Activated CD8-positive, alpha-beta T cell treated with anti-CD3 and anti-CD28 coated beads, Interleukin-2, amount 10 ng/mL, durations not matched to agents 7 days and 5 days (primary cell): ENCODE measurements at regions not wholly inside any gene's neighbourhood (a gene's known extent, or its start where the extent isn't known, plus 50 kb on each side); places are given as distances from the start of the nearest gene placed in this dataset.

Source experiments
- ATAC-seq: fragments of 150-1000 bp; cut with Tn5 transposase; one replicate; pipeline ENCODE4 v1.10.0; 2021; ENCODE audit warnings: moderate library complexity
- CTCF ChIA-PET: fragments of 350-600 bp; sonication (Branson Sonifier 250); formaldehyde crosslinking; loops from one replicate; lab custom pipeline; 2021; ENCODE audit warnings: antibody characterized with exemption; lab: Charles Lee
- POLR2A ChIA-PET: fragments of 350-600 bp; sonication (Branson Sonifier 250); formaldehyde crosslinking; loops from one replicate; lab custom pipeline; 2021; ENCODE audit warnings: antibody characterized with exemption; lab: Charles Lee
- DNase-seq: peaks from one replicate; pipeline ENCODE4 v3.0.0-alpha.2; 2020
- H3K27ac Mint-ChIP-seq: one replicate; pipeline ENCODE4 v1.8.0; 2021; ENCODE audit warnings: mild to moderate bottlenecking, mixed read lengths
- H3K27me3 Mint-ChIP-seq: one replicate; pipeline ENCODE4 v1.8.0; 2021; ENCODE audit warnings: low read depth, mixed read lengths
- H3K36me3 Mint-ChIP-seq: one replicate; pipeline ENCODE4 v1.8.0; 2021; ENCODE audit warnings: low read depth, mixed read lengths
- H3K4me1 Mint-ChIP-seq: one replicate; pipeline ENCODE4 v1.8.0; 2021; ENCODE audit warnings: low read depth, mixed read lengths
- H3K4me3 Mint-ChIP-seq: one replicate; pipeline ENCODE4 v1.8.0; 2021; ENCODE audit warnings: mild to moderate bottlenecking, mixed read lengths
- H3K9me3 Mint-ChIP-seq: one replicate; pipeline ENCODE4 v1.8.0; 2022; ENCODE audit warnings: mixed read lengths; ENCODE audit not compliant: insufficient read depth

GRCh38 chr1:71166178-71167173 lies 85.6 kb upstream of the ZRANB2 start:
- no peak for ATAC-seq
- no peaks in the 10 kb centered on the region for H3K27me3 Mint-ChIP-seq
- H3K4me1 Mint-ChIP-seq, result no peaks in the 10 kb centered on the region
- H3K4me3 Mint-ChIP-seq, result no peak overlapping the region
- no peak overlapping the region for H3K27ac Mint-ChIP-seq
- CTCF ChIA-PET, result no interaction called here
- POLR2A ChIA-PET, result no interaction called here
- H3K9me3 Mint-ChIP-seq, result no peaks in the 10 kb centered on the region
- H3K36me3 Mint-ChIP-seq, result no peaks in the 10 kb centered on the region
- no peak for DNase-seq

- H3K4me1 Mint-ChIP-seq, result no peaks in the 10 kb centered on the region
- CTCF ChIA-PET, result no interaction called here
- no peak overlapping the region for H3K4me3 Mint-ChIP-seq
- no peak overlapping the region for H3K27ac Mint-ChIP-seq
- no peaks in the 10 kb centered on the region for H3K36me3 Mint-ChIP-seq
- no peaks in the 10 kb centered on the region for H3K27me3 Mint-ChIP-seq
- no peak for ATAC-seq
- peaks cover 4% of the 10 kb centered on the region for H3K9me3 Mint-ChIP-seq
- POLR2A ChIA-PET, result no interaction called here
- no peak for DNase-seq
Observed at GRCh38 chr1:71157715-71158114, 76.9 kb upstream of the ZRANB2 start.

- H3K4me3 Mint-ChIP-seq, result no peak overlapping the region
- ATAC-seq, result no peak
- no peak for DNase-seq
- H3K9me3 Mint-ChIP-seq, result peaks cover 5% of the 10 kb centered on the region
- no peaks in the 10 kb centered on the region for H3K4me1 Mint-ChIP-seq
- ChIA-PET POLR2A (no interaction called here), CTCF (no interaction called here)
- H3K36me3 Mint-ChIP-seq, result no peaks in the 10 kb centered on the region
- H3K27me3 Mint-ChIP-seq, result no peaks in the 10 kb centered on the region
- no peak overlapping the region for H3K27ac Mint-ChIP-seq
Observed at GRCh38 chr1:71157151-71157550, 76.3 kb upstream of the ZRANB2 start.

- H3K4me1 Mint-ChIP-seq, result no peaks in the 10 kb centered on the region
- no peak overlapping the region for H3K4me3 Mint-ChIP-seq
- no peaks in the 10 kb centered on the region for H3K36me3 Mint-ChIP-seq
- POLR2A ChIA-PET, result no interaction called here
- H3K27ac Mint-ChIP-seq, result no peak overlapping the region
- H3K9me3 Mint-ChIP-seq, result peaks cover 5% of the 10 kb centered on the region
- no peaks in the 10 kb centered on the region for H3K27me3 Mint-ChIP-seq
- DNase-seq (no peak), ATAC-seq (no peak)
- CTCF ChIA-PET, result no interaction called here
Observed at GRCh38 chr1:71156590-71156989, 75.8 kb upstream of the ZRANB2 start.

- DNase-seq, result no peak
- Mint-ChIP-seq H3K9me3 (peaks cover 9% of the 10 kb centered on the region), H3K27ac (no peak overlapping the region), H3K4me3 (no peak overlapping the region), H3K4me1 (no peaks in the 10 kb centered on the region), H3K36me3 (no peaks in the 10 kb centered on the region), H3K27me3 (no peaks in the 10 kb centered on the region)
- POLR2A ChIA-PET, result no interaction called here
- ATAC-seq, result no peak
- CTCF ChIA-PET, result no interaction called here
Observed at GRCh38 chr1:71154429-71154828, 73.6 kb upstream of the ZRANB2 start.

- DNase-seq, result no peak
- H3K9me3 Mint-ChIP-seq, result peaks cover 14% of the 10 kb centered on the region
- ATAC-seq, result no peak
- H3K4me1 Mint-ChIP-seq, result no peaks in the 10 kb centered on the region
- no peaks in the 10 kb centered on the region for H3K36me3 Mint-ChIP-seq
- H3K27me3 Mint-ChIP-seq, result no peaks in the 10 kb centered on the region
- no peak overlapping the region for H3K4me3 Mint-ChIP-seq
- H3K27ac Mint-ChIP-seq, result no peak overlapping the region
- CTCF ChIA-PET, result no interaction called here
- POLR2A ChIA-PET, result no interaction called here
Observed at GRCh38 chr1:71153826-71154225, 73.0 kb upstream of the ZRANB2 start.

GRCh38 chr1:71147637-71148360 lies 67.0 kb upstream of the ZRANB2 start:
- H3K4me3 Mint-ChIP-seq, result no peak overlapping the region
- CTCF ChIA-PET, result no interaction called here
- ATAC-seq, result no peak

GRCh38 chr1:71135571-71135970 lies 54.7 kb upstream of the ZRANB2 start:
- no peaks in the 10 kb centered on the region for H3K27me3 Mint-ChIP-seq

More at GRCh38 chr1:71147637-71148360, 67.0 kb upstream of the ZRANB2 start:
- no peaks in the 10 kb centered on the region for H3K27me3 Mint-ChIP-seq
- H3K36me3 Mint-ChIP-seq, result no peaks in the 10 kb centered on the region
- no peak for DNase-seq
- peaks cover 18% of the 10 kb centered on the region for H3K9me3 Mint-ChIP-seq
- no peak overlapping the region for H3K27ac Mint-ChIP-seq
- POLR2A ChIA-PET, result no interaction called here
- no peaks in the 10 kb centered on the region for H3K4me1 Mint-ChIP-seq

More at GRCh38 chr1:71135571-71135970, 54.7 kb upstream of the ZRANB2 start:
- Mint-ChIP-seq H3K4me1 (no peaks in the 10 kb centered on the region), H3K4me3 (no peak overlapping the region), H3K9me3 (peaks cover 33% of the 10 kb centered on the region), H3K36me3 (no peaks in the 10 kb centered on the region), H3K27ac (no peak overlapping the region)
- no peak for DNase-seq
- ChIA-PET CTCF (no interaction called here), POLR2A (no interaction called here)
- ATAC-seq, result no peak
